HG02981 (cell line): ENCODE measurements at regions not wholly inside any gene's neighbourhood (a gene's known extent, or its start where the extent isn't known, plus 50 kb on each side); places are given as distances from the start of the nearest gene placed in this dataset.
"Not testable (repeated sequence)": the region's sequence is repeated elsewhere in the genome, so short reads cannot be mapped to it uniquely, and the experiment has no call there.

Experiments used
- ATAC-seq: cut with Tn5 transposase; IDR thresholded peaks from one replicate; pipeline ENCODE4 v1.9.1; 2021; ENCODE audit warnings: mild to moderate bottlenecking, moderate library complexity; ENCODE audit not compliant: unreplicated experiment

- ATAC-seq, result no peak
Observed at GRCh38 chr21:35818597-35818996, 241.7 kb downstream of the SETD4 start.

- ATAC-seq, result no peak
Observed at GRCh38 chr21:35814858-35815619, 245.3 kb downstream of the SETD4 start.

- ATAC-seq, result no peak
Observed at GRCh38 chr21:35812679-35813078, 247.6 kb downstream of the SETD4 start.

GRCh38 chr21:35811191-35811806 is 249.0 kb downstream of the SETD4 start:
- ATAC-seq, result no peak

- no peak for ATAC-seq
Observed at GRCh38 chr21:35810431-35810970, 249.8 kb downstream of the SETD4 start.

DNA sequence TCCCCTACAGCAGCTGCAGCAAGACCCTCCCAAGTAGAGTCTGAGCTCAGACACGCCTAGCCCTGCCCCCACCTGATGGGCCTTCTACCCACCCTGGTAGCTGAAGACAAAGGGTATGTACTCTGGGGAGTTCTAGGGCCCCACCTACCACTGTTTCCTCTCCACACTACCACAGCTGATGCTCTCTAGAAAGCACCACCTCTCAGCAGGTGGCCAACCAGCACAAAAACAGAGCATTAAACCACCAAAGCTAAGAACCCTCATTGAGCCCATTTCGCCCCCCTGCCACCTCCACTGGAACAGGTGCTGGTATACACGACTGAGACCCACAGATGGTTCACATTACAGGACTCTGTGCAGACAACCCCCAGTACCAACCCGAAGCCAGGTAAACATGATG is 258.9 kb downstream of the SETD4 start:
- no peak for ATAC-seq

DNA sequence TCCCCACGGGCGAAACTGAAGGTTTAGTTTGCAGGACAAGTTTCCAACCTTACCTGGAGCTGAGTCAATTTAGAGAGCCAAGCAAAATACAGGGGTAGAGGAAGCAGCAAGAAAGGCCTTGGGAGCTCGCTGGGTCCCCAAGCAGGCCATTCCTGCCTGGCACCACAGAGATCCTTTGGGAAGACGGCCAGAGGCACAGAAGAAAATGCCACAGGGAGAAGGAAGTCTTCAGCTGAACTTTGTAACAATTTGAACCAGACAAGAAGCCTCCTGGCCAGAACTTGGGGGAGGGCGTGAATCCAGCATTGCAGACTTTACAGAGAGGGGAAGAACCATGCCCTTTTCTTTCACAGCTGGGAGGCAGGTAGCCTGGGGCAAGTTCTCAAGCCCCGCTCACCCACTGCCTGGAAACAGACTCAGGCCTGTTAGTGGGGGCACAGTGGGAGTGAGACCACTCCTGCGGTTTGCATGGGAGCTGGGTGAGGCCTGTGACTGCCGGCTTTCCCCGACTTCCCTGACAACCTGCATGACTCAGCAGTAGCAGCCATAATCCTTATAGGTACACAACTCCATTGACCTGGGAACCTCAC is 259.4 kb downstream of the SETD4 start:
- ATAC-seq, result not testable (repeated sequence)

GRCh38 chr21:35796844-35797243 is 263.5 kb downstream of the SETD4 start:
- no peak for ATAC-seq

- not testable (repeated sequence) for ATAC-seq
Observed at GRCh38 chr21:35794527-35794926, 265.8 kb downstream of the SETD4 start.

DNA sequence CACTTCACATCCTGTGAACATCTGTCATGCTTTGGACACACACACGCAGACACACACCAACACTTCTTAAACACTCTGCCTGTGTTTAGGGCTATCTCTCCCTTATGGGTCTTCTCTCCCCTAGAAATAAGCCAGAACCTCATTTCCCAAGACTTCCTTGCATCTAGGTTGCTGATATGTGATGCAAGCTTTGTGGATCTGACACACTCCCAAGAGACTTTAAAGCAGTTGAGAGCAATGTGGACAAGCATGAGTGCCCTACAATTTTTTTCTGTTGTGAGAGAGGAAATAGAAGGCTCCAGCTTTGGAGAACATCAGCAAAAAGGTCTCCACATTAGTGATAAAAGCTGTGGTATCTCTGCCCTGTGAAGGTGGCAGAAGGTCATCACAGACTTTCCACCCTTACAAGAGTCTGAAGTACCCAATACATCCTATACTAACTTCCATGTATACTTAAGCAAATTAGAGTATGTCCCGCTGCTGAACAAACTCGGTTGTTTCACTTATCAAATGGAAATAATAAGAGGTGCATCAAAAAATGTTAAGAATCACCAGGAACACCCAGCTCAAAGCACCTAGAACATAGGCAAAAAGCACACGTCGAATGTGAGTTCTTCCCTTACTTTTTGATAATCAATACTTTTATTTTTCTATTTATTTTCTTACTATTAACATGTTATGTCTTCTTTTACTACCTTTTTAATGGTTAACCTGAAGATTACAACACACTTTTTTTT is 267.6 kb downstream of the SETD4 start:
- no peak for ATAC-seq

- ATAC-seq, result no peak
Observed at GRCh38 chr21:35791541-35792325, 268.6 kb downstream of the SETD4 start.

DNA sequence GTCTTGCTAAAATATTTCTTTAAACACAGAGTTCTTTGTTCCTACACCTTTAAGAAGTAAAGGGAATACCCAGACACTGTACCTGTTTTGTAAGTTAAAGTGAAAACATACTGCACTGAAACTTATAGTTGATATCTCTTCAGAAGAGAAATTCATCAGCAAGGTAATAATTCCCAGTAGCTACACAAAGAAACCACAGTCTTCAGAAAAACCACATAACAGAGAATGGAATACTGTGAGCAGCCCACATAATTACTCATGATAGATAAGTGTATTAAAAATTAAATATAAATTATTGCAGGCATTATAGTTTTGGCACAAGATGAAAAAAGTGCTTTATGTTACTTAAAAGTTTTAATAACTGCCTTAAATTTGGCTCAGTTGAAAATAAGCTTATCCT is 276.6 kb downstream of the SETD4 start:
- ATAC-seq, result no peak

GRCh38 chr21:35782667-35783066 is 277.7 kb downstream of the SETD4 start:
- no peak for ATAC-seq

DNA sequence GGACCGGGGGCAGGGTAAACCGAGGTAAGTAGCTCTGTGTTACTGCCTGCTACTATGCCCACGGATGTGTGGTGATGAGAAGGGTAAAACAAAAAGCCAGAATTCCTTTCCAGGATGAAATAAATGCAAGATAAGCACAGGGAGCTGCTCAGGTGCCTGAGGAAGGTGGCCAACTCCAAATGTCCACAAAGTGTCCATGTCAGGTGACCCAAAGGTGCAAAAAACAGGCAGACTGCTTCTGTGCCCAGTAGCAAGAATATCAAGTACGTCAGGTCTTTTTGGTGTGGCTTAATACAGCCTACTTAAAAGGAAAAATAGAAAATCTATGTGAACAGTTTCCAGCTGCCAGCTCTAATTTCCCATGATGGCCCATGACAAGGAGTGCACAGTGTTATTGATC is 279.3 kb downstream of the SETD4 start:
- ATAC-seq, result no peak

DNA sequence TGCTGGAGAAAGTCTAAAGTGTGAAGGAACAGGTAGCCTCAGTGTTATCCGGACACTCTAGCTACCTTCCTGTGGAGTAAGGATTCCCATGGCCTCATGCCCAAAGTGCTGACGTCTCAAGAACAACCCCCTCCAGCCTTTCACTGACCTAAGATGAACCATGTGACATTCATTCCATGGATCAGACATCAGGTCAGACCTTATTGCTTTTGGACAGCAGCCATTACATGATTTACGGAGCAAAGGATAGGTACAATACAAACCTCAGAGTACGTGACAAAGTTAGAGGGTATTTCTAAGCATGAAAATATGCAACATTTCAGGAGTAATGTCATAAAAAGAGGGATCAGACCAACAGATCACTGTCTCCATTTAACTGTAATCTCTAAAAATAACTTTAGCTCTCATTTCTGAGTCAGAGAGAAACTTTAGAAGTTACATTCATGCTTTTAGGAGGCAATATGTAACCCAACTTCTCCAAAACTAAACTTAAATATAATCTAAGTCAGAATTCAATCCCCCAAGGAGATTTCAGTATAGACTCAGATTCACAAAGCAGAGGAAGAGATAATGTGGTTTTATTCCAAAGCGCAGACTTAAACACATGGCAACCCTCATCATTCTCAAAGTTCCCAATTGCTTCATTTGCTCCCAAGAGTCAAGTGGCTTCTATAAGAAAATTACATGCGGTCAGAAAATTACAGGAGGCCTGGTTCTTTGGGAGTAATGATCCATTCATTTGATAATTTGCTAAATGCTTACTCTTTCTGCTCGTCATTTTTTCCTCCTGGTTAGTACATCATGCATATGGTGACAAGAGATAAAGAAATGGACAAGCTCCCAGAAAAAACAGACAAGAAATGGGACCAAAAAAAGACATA is 280.4 kb downstream of the SETD4 start:
- ATAC-seq, result no peak

GRCh38 chr21:35779167-35779566 is 281.2 kb downstream of the SETD4 start:
- ATAC-seq, result no peak

- no peak for ATAC-seq
Observed at GRCh38 chr21:35777081-35777480, 283.2 kb downstream of the SETD4 start.

- no peak for ATAC-seq
Observed at GRCh38 chr21:35775778-35776544, 284.4 kb downstream of the SETD4 start.
